GM12891 (cell line): ENCODE measurements at regions not wholly inside any gene's neighbourhood (a gene's known extent, or its start where the extent isn't known, plus 50 kb on each side); places are given as distances from the start of the nearest gene placed in this dataset.

Experiments
- DNase-seq: peaks from one replicate; pipeline ENCODE4 v3.0.0; 2011; ENCODE audit warnings: low spot score; ENCODE audit not compliant: insufficient read length
- FAIRE-seq: peaks from 2 replicates; lab custom pipeline; 2011; peaks lifted over from hg19 to GRCh38; lab: Jason Lieb, UNC
- PAX5 ChIP-seq: IDR thresholded peaks from 2 replicates; pipeline ENCODE4 v1.6.1; 2011; ENCODE audit warnings: low read length, moderate library complexity, mild to moderate bottlenecking; ENCODE audit not compliant: insufficient read depth, severe bottlenecking
- POLR2A ChIP-seq: IDR thresholded peaks from 2 replicates; pipeline ENCODE4 v1.6.1; 2011; ENCODE audit warnings: low read depth, low read length, control low read depth
- POLR2AphosphoS5 ChIP-seq: IDR thresholded peaks from 2 replicates; pipeline ENCODE4 v1.6.1; 2011; ENCODE audit warnings: low read depth, low read length, control low read depth
- POU2F2 ChIP-seq: IDR thresholded peaks from 2 replicates; pipeline ENCODE4 v1.6.1; 2011; ENCODE audit warnings: low read depth, mild to moderate bottlenecking, control low read depth, low read length, moderate library complexity
- SPI1 ChIP-seq: IDR thresholded peaks from 2 replicates; pipeline ENCODE4 v1.6.1; 2011; ENCODE audit warnings: low read depth, low read length, control low read depth
- TAF1 ChIP-seq: IDR thresholded peaks from 2 replicates; pipeline ENCODE4 v1.6.1; 2011; ENCODE audit warnings: low read depth, low read length, control low read depth

GRCh38 chr10:71040846-71041605 lies 152.7 kb upstream of the PCBD1 start:
- DNase-seq (no peak), FAIRE-seq (no peak)
- TF ChIP-seq POLR2A (no peak), SPI1 (no peak), POLR2AphosphoS5 (no peak), PAX5 (no peak), TAF1 (no peak), POU2F2 (no peak)

GRCh38 chr10:71042216-71042615 lies 153.9 kb upstream of the PCBD1 start:
- FAIRE-seq (no peak), DNase-seq (no peak)
- TF ChIP-seq PAX5 (no peak), SPI1 (no peak), POU2F2 (no peak), POLR2A (no peak), TAF1 (no peak), POLR2AphosphoS5 (no peak)

- FAIRE-seq (no peak), DNase-seq (no peak)
- TF ChIP-seq PAX5: no peak
- no peak for TF ChIP-seq SPI1
- TF ChIP-seq POLR2AphosphoS5: no peak
- TF ChIP-seq TAF1: no peak
- no peak for TF ChIP-seq POLR2A
- TF ChIP-seq POU2F2: no peak
These were observed 154.3 kb upstream of the PCBD1 start for GRCh38 chr10:71042699-71043098.

- no peak for FAIRE-seq
- no peak for DNase-seq
- no peak for TF ChIP-seq TAF1
- TF ChIP-seq POU2F2: no peak
- TF ChIP-seq SPI1: no peak
- no peak for TF ChIP-seq POLR2AphosphoS5
- TF ChIP-seq POLR2A: no peak
- no peak for TF ChIP-seq PAX5
These were observed 155.5 kb upstream of the PCBD1 start for GRCh38 chr10:71043858-71044257.

DNA sequence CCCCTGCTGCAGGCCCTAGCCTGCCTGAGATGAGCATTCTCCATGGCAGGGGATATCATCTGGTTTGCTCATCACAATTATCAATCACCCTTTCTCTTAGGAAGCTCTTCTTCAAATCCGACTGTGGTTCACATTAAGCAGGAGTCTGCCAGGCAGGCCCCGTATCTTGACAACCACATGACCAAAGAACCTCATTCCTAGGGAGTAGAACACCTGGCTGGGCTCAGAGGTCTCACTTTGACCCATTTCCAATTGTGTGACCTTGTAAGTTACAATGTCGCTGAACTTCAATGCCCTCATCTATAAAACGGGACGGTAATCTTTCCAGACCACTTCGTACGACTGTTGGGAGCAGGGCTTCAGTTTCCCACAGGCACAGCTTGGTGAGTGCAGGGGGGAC lies 156.4 kb upstream of the PCBD1 start:
- DNase-seq (no peak), FAIRE-seq (no peak)
- TF ChIP-seq SPI1 (no peak), PAX5 (no peak), TAF1 (no peak), POLR2A (no peak), POU2F2 (no peak), POLR2AphosphoS5 (no peak)

DNA sequence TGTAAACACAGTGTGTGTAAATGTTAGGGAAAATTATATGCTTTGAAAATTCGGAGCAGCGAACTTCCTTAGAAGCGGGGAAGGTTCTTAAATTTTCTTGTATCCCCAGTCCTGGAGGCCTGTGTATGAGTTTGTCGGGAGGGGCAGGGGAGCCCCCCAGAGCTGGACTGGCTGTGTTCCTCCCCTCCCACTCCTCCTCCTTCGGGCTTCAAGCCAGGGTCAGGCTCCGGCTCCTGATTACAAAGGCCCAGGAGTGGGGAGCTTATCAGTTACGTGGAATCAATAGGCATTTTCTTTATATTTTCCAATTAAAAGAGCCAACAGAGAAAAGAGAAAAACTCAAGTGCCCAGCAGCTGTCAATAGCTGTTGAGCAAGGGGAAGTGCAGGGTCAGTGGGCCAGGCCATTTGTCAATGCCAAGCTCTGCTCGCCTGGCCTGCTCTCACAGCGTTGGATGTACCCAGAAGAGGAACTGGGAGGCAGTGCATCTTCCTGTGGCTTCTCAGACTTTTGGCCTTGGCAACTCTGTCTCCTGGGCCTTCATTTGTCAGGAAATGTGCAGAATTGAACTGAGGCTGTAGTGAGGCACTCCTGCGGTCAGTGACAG lies 156.9 kb upstream of the PCBD1 start:
- no peak for TF ChIP-seq POLR2A
- no peak for TF ChIP-seq POLR2AphosphoS5
- TF ChIP-seq PAX5: no peak
- no peak for TF ChIP-seq POU2F2
- peak; percentile 54 for TF ChIP-seq SPI1
- no peak for TF ChIP-seq TAF1
- DNase-seq (no peak), FAIRE-seq (no peak)

GRCh38 chr10:71045936-71046335 lies 157.6 kb upstream of the PCBD1 start:
- DNase-seq (no peak), FAIRE-seq (no peak)
- no peak for TF ChIP-seq POLR2A
- TF ChIP-seq PAX5: no peak
- TF ChIP-seq TAF1: no peak
- TF ChIP-seq POU2F2: no peak
- TF ChIP-seq SPI1: no peak
- no peak for TF ChIP-seq POLR2AphosphoS5

DNA sequence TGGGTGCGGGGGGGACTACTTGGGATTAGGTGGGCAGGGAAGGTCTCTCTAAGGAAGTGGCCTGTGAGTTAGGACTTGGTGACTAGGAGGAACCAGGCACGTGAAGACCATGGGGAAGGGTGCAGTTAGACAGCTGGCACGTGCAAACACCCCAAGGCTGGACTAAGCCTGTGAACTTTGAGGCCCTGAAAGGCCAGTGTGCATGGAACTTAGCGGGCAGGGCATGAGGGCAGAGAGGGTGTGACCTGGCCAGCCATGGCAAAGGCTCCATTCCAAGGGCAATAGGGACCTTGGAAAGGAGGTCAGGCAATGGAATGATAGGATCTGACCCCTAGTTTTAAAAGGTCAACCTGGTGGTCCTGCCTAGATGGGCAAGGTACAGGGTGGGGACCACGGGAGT lies 158.4 kb upstream of the PCBD1 start:
- no peak for DNase-seq

GRCh38 chr10:71048971-71049615 lies 160.7 kb upstream of the PCBD1 start:
- FAIRE-seq: no peak
- no peak for TF ChIP-seq POLR2AphosphoS5
- TF ChIP-seq TAF1: no peak
- TF ChIP-seq POU2F2: no peak
- TF ChIP-seq SPI1: no peak
- no peak for TF ChIP-seq PAX5
- no peak for TF ChIP-seq POLR2A
- DNase-seq: no peak

More for the DNA sequence above, 158.4 kb upstream of the PCBD1 start:
- no peak for FAIRE-seq
- no peak for TF ChIP-seq PAX5
- TF ChIP-seq SPI1: no peak
- TF ChIP-seq POU2F2: no peak
- no peak for TF ChIP-seq TAF1
- no peak for TF ChIP-seq POLR2A
- TF ChIP-seq POLR2AphosphoS5: no peak
